Stomach (tissue), 8 donors: ENCODE measurements at regions not wholly inside any gene's neighbourhood (a gene's known extent, or its start where the extent isn't known, plus 50 kb on each side); places are given as distances from the start of the nearest gene placed in this dataset.
A peak's percentile ranks its signal among the peaks of the same experiment; 100 is the strongest.

ENCODE experiments used
- DNase-seq, 2 donors: peaks; one replicate each; pipeline versions ENCODE4 v3.0.0 to v3.0.0-alpha.2; 2013 to 2019
- H3K27ac ChIP-seq, 5 donors: fragments of 200-600 bp in 4 of 5; sonication (generic) in 4 of 5; one replicate each; pipeline ENCODE4 v1.5.1; 2013 to 2019; ENCODE audit warnings: mild to moderate bottlenecking in 1 of 5, moderate library complexity in 1 of 5
- H3K27me3 ChIP-seq, 3 donors: fragments of 200-600 bp; sonication (generic); one replicate each; pipeline ENCODE4 v1.5.1; 2017 to 2019; ENCODE audit warnings: mixed run types in 1 of 3
- H3K36me3 ChIP-seq, 4 donors: fragments of 200-600 bp; sonication (generic); 1 replicate in 3 of 4; 2 replicates in 1 of 4; pipeline ENCODE4 v1.5.1; 2016 to 2019
- H3K4me1 ChIP-seq, 4 donors: fragments of 200-600 bp; sonication (generic); one replicate each; pipeline ENCODE4 v1.5.1; 2016 to 2019
- H3K4me3 ChIP-seq, 4 donors: fragments of 200-600 bp; sonication (generic) in 3 of 4; one replicate each; pipeline ENCODE4 v1.5.1; 2016 to 2019; ENCODE audit warnings: mild to moderate bottlenecking in 1 of 4
- H3K9me3 ChIP-seq, 4 donors: fragments of 200-600 bp; sonication (generic); one replicate each; pipeline ENCODE4 v1.5.1; 2016 to 2019
- CTCF ChIP-seq, 7 experiments: fragments of 450-650 bp in 4 of 7; fragments of 200-600 bp in 3 of 7; sonication (generic) in 3 of 7; IDR thresholded peaks; one replicate each; pipeline ENCODE4 v1.5.1; 2016 to 2019; ENCODE audit warnings: antibody characterized with exemption in 7 of 7, control low read depth in 2 of 7, mild to moderate bottlenecking in 1 of 7
- EP300 ChIP-seq: sonication (generic); formaldehyde crosslinking; IDR thresholded peaks from one replicate; pipeline ENCODE4 v1.6.1; 2017; ENCODE audit warnings: antibody characterized with exemption
- POLR2A ChIP-seq, 4 donors: fragments of 450-650 bp; IDR thresholded peaks; one replicate each; pipeline ENCODE4 v1.6.1; 2016; ENCODE audit warnings: antibody characterized with exemption in 4 of 4, control low read depth in 2 of 4, mild to moderate bottlenecking in 1 of 4, moderate library complexity in 1 of 4
- POLR2AphosphoS5 ChIP-seq, 3 donors: sonication (generic); formaldehyde crosslinking; IDR thresholded peaks; one replicate each; pipeline ENCODE4 v1.6.1; 2016; ENCODE audit warnings: antibody characterized with exemption in 3 of 3
- WGBS, 5 donors: extraction: QIAGEN DNeasy Blood & Tissue Kit in 3 of 5; methylation state at CpG; one replicate each; pipeline versions ENCODE4 v1.1.5 to v1.1.7; 2013 to 2018; 5-methylcytosine and 5-hydroxymethylcytosine counted together
- intact Hi-C: fragments of 100-400 bp; cut with DNase I; formaldehyde crosslinking; loops from one replicate; pipeline ENCODE4 v1.15.1; 2023; ENCODE audit warnings: low total_unique reads
- donor health status: healthy with polysubstance abuse.
- donor health status: Bipolar disorder and iron deficiency.
- donor health status: healthy.

DNA sequence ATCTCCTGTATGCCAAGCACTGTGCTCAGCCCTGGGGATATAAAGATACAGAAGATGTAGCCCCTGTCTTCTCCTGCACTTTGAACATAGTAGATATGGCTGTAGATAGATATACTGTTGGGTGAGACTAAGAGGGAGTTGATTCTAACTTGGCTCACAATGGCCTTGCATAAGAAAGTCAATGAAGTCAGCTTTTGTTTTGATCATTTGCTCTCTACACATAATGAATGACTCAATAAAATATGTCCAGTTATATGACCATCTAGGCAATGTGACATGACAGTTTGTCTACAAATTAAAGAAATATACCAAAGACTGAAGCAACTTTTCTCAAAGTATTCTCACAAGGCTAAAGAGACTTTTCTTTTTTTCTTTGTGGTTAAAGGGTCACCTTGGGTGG, 147.6 kb upstream of the DIPK2B start:
- H3K4me1 ChIP-seq = peaks cover 0 to 3% (median 0%) of the 10 kb centered on the region in 4 donors
- H3K9me3 ChIP-seq = no peaks in the 10 kb centered on the region
- TF ChIP-seq EP300 = no peak
- TF ChIP-seq CTCF (IDR thresholded peaks at IDR 0.05) = no peak
- TF ChIP-seq POLR2AphosphoS5 (IDR thresholded peaks at IDR 0.05) = no peak
- no peak for TF ChIP-seq POLR2A (IDR thresholded peaks at IDR 0.05)
- H3K27me3 ChIP-seq = no peaks in the 10 kb centered on the region
- intact Hi-C loops = no loop called here
- no peaks in the 10 kb centered on the region for H3K36me3 ChIP-seq
- H3K27ac ChIP-seq = no peak overlapping the region
- H3K4me3 ChIP-seq = no peak overlapping the region
- no peak for DNase-seq

DNA sequence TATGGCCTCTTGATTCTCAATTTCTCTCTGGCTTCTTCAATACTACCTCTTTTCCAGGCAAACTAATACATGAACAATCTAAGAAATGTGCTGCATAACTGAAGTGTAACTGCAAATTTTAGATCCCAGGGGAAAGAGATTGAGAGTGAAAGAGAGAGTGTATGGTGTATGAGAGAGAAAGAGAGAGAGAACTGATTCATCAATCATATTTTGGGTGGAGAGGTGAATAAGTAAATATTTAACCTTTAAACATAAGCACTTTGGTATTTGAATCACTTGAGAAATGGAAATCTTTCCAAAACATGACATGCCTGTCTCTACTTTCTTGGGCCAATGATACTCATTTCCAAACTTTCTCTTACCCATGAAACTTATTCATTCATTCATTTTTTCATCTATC, 147.2 kb upstream of the DIPK2B start:
- H3K36me3 ChIP-seq = no peaks in the 10 kb centered on the region
- TF ChIP-seq EP300 = no peak
- no peak overlapping the region for H3K4me3 ChIP-seq
- H3K4me1 ChIP-seq = peaks cover 0 to 3% (median 0%) of the 10 kb centered on the region in 4 donors
- no peak for DNase-seq
- no peaks in the 10 kb centered on the region for H3K9me3 ChIP-seq
- no peak overlapping the region for H3K27ac ChIP-seq
- H3K27me3 ChIP-seq = no peaks in the 10 kb centered on the region
- intact Hi-C loops = no loop called here

- peak in 1 of 2 donors; percentile 15 for DNase-seq
- TF ChIP-seq POLR2AphosphoS5 (IDR thresholded peaks at IDR 0.05) (no peak), CTCF (IDR thresholded peaks at IDR 0.05) (no peak), EP300 (no peak), POLR2A (IDR thresholded peaks at IDR 0.05) (no peak)
- no peak overlapping the region for H3K27ac ChIP-seq
- no peaks in the 10 kb centered on the region for H3K9me3 ChIP-seq
- H3K36me3 ChIP-seq = no peaks in the 10 kb centered on the region
- intact Hi-C loops = no loop called here
- no peaks in the 10 kb centered on the region for H3K4me1 ChIP-seq
- WGBS, 5 donors = 57 to 87% (median 79%) methylated on average over 2 of the region's 2 CpGs
- H3K4me3 ChIP-seq = no peak overlapping the region
- H3K27me3 ChIP-seq = no peaks in the 10 kb centered on the region
Measured at GRCh38 chrX:45344594-45344993, 143.9 kb upstream of the DIPK2B start.

DNA sequence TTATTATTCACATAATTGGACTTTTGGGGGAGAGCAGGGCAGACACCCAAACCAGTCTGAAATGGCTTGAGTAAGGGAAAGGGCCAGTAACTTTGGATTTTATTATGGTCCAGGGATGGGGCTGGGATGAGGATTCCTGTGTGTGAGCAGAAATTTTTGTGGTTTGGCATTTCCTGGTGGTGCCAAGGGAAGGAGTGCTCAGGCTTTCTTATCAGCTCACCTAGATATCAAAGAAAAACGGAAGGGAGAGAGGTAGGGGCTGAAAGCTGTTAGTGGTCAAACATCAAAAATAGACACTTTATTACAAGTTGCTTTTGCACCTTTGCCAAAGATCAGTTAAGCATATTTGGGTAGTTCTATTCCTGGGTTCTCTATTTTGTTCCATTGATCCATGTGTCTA, 128.5 kb upstream of the DIPK2B start:
- H3K27ac ChIP-seq = no peak overlapping the region
- intact Hi-C loops = loop anchor here (10.0 kb wide), 1 partner anchor 1076 kb away; no protein-coding TSS in a partner anchor
- WGBS, 5 donors = 31 to 50% (median 37%) methylated on average over 1 of the region's 1 CpG

More for the DNA sequence above, 128.5 kb upstream of the DIPK2B start:
- DNase-seq = no peak
- no peak for TF ChIP-seq EP300
- no peak for TF ChIP-seq POLR2AphosphoS5 (IDR thresholded peaks at IDR 0.05)
- no peak for TF ChIP-seq CTCF (IDR thresholded peaks at IDR 0.05)
- H3K27me3 ChIP-seq = no peaks in the 10 kb centered on the region
- no peaks in the 10 kb centered on the region for H3K9me3 ChIP-seq
- H3K36me3 ChIP-seq = no peaks in the 10 kb centered on the region
- H3K4me3 ChIP-seq = no peak overlapping the region
- H3K4me1 ChIP-seq = no peaks in the 10 kb centered on the region
